OCI-LY7 (cell line): ENCODE measurements at regions not wholly inside any gene's neighbourhood (a gene's known extent, or its start where the extent isn't known, plus 50 kb on each side); places are given as distances from the start of the nearest gene placed in this dataset.

Source experiments
- BruUV-seq: library from RNA; stranded (reverse); fragments of 400-500 nt; replicated peaks from 2 replicates; lab custom pipeline; 2021; lab: Mats Ljungman, UMichigan
- CTCF ChIA-PET: fragments of 300-600 bp; sonication (Branson Sonifier 250); formaldehyde crosslinking; loops from one replicate; lab custom pipeline; 2022; ENCODE audit warnings: antibody characterized with exemption; ENCODE audit not compliant: unreplicated experiment; lab: Charles Lee
- POLR2A ChIA-PET: fragments of 300-600 bp; sonication (Branson Sonifier 250); formaldehyde crosslinking; loops from one replicate; lab custom pipeline; 2022; ENCODE audit warnings: antibody characterized with exemption; lab: Charles Lee
- DNase-seq: peaks from one replicate; pipeline ENCODE4 v3.0.0-alpha.2; 2015; ENCODE audit warnings: low spot score
- H2AFZ ChIP-seq: fragments of 200-600 bp; sonication (generic), shearing (Covaris generic); 2 replicates; pipeline ENCODE4 v1.6.1; 2014; ENCODE audit warnings: mild to moderate bottlenecking, antibody characterized with exemption, low read length, moderate library complexity
- H3K27ac ChIP-seq: fragments of 200-600 bp; sonication (generic); 2 replicates; pipeline ENCODE4 v1.5.1; 2014; ENCODE audit warnings: mixed run types, low read depth, mild to moderate bottlenecking, moderate library complexity, low read length, inconsistent platforms; ENCODE audit not compliant: poor library complexity, severe bottlenecking
- H3K36me3 ChIP-seq: fragments of 200-600 bp; sonication (generic); 2 replicates; pipeline ENCODE4 v1.6.1; 2014; ENCODE audit warnings: mild to moderate bottlenecking, antibody characterized with exemption, low read length, moderate library complexity, mixed read lengths; ENCODE audit not compliant: insufficient read depth
- H3K4me1 ChIP-seq: fragments of 200-600 bp; sonication (generic); 2 replicates; pipeline ENCODE4 v1.5.1; 2014; ENCODE audit warnings: mild to moderate bottlenecking, low read length; ENCODE audit not compliant: insufficient read depth, poor library complexity, severe bottlenecking
- H3K4me2 ChIP-seq: fragments of 200-600 bp; sonication (generic); 2 replicates; pipeline ENCODE4 v1.6.1; 2014; ENCODE audit warnings: mild to moderate bottlenecking, low read length
- H3K4me3 ChIP-seq: fragments of 200-600 bp; sonication (generic); 2 replicates; pipeline ENCODE4 v1.5.1; 2014; ENCODE audit warnings: mild to moderate bottlenecking, low read depth, low read length; ENCODE audit not compliant: poor library complexity, severe bottlenecking
- H3K79me2 ChIP-seq: fragments of 200-600 bp; sonication (generic); 2 replicates; pipeline ENCODE4 v1.6.1; 2016; ENCODE audit warnings: low read depth, mild to moderate bottlenecking, low read length, moderate library complexity, mixed read lengths; ENCODE audit not compliant: insufficient read depth
- H3K9me2 ChIP-seq: fragments of 200-600 bp; sonication (generic); 2 replicates; pipeline ENCODE4 v1.6.1; 2016; ENCODE audit warnings: mild to moderate bottlenecking, low read length, mixed read lengths; ENCODE audit not compliant: insufficient read depth
- H3K9me3 ChIP-seq: fragments of 200-600 bp; sonication (generic); 2 replicates; pipeline ENCODE4 v1.6.1; 2014; ENCODE audit warnings: mild to moderate bottlenecking, mixed run types, low read length, mixed read lengths
- H4K20me1 ChIP-seq: fragments of 200-600 bp; sonication (generic); 2 replicates; pipeline ENCODE4 v1.6.1; 2014; ENCODE audit warnings: mild to moderate bottlenecking, antibody characterized with exemption, low read length, moderate library complexity, mixed read lengths; ENCODE audit not compliant: insufficient read depth
- CTCF ChIP-seq: fragments of 200-600 bp; sonication (generic); conservative IDR thresholded peaks from 2 replicates; pipeline ENCODE4 v1.5.1; 2014; ENCODE audit warnings: mild to moderate bottlenecking, antibody characterized with exemption, low read length, moderate library complexity, mixed read lengths
- EZH2phosphoT487 ChIP-seq: fragments of 200-600 bp; sonication (generic); IDR thresholded peaks from 2 replicates; pipeline ENCODE4 v1.6.1; 2018; ENCODE audit warnings: low read depth, borderline replicate concordance, mild to moderate bottlenecking, mixed run types, antibody characterized with exemption, low read length, moderate library complexity, mixed read lengths
- intact Hi-C: fragments of 100-400 bp; cut with micrococcal nuclease; formaldehyde crosslinking; loops from one replicate; pipeline ENCODE4 v1.10.0; 2022; ENCODE audit not compliant: unreplicated experiment

- no peaks in the 10 kb centered on the region for H3K79me2 ChIP-seq
- DNase-seq = no peak
- H3K27ac ChIP-seq = no peak overlapping the region
- H2AFZ ChIP-seq = no peak overlapping the region
- ChIA-PET CTCF (no interaction called here), POLR2A (no interaction called here)
- H3K36me3 ChIP-seq = no peaks in the 10 kb centered on the region
- no peaks in the 10 kb centered on the region for H3K9me2 ChIP-seq
- intact Hi-C loops = no loop called here
- no peaks in the 10 kb centered on the region for H3K9me3 ChIP-seq
- no peaks in the 10 kb centered on the region for H4K20me1 ChIP-seq
- H3K4me2 ChIP-seq = no peak overlapping the region
- no TSS peak for BruUV-seq
- no peak overlapping the region for H3K4me3 ChIP-seq
- H3K4me1 ChIP-seq = no peaks in the 10 kb centered on the region
- no peak for TF ChIP-seq CTCF
- TF ChIP-seq EZH2phosphoT487 = no peak
Observed at GRCh38 chr2:120520454-120520853, 174.5 kb downstream of the INHBB start.

- CTCF ChIA-PET = no interaction called here
Observed at GRCh38 chr2:120520929-120521912, 175.3 kb downstream of the INHBB start.

More at GRCh38 chr2:120520929-120521912, 175.3 kb downstream of the INHBB start:
- intact Hi-C loops = loop anchor here (1.0 kb wide), 1 partner anchor 178 kb away; no protein-coding TSS in a partner anchor
- no peak overlapping the region for H3K4me2 ChIP-seq
- POLR2A ChIA-PET = no interaction called here
- H4K20me1 ChIP-seq = no peaks in the 10 kb centered on the region
- H2AFZ ChIP-seq = no peak overlapping the region
- H3K27ac ChIP-seq = no peak overlapping the region
- TF ChIP-seq CTCF = peak; percentile 85
- TF ChIP-seq EZH2phosphoT487 = no peak
- H3K9me3 ChIP-seq = no peaks in the 10 kb centered on the region
- peak; percentile 34 for DNase-seq
- BruUV-seq = no TSS peak
- H3K79me2 ChIP-seq = no peaks in the 10 kb centered on the region
- H3K4me3 ChIP-seq = no peak overlapping the region
- H3K36me3 ChIP-seq = no peaks in the 10 kb centered on the region
- no peaks in the 10 kb centered on the region for H3K9me2 ChIP-seq
- no peaks in the 10 kb centered on the region for H3K4me1 ChIP-seq
